ENCODE measurements at regions not wholly inside any gene's neighbourhood (a gene's known extent, or its start where the extent isn't known, plus 50 kb on each side); places are given as distances from the start of the nearest gene placed in this dataset.

DNA sequence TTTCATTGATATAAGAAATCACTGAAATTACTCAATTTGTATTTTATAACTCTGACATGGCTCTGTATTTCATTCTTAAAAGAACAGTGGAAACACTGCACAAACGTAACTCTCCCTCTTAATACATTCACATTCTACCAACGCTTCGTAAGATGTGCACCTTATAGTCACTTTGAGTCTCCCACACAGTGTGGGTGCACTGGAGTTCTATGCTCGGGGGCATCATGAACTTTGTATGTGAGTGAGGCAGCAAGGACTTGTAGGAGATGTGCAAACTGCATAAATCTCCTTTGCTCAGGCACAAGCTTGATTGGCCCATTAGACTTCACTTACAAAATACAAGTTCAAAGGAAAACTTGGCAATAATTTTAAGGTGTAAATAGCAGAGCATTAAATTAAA lies 2385.0 kb upstream of the TENM3 start:
- no peak for TF ChIP-seq ZNF274 (IDR thresholded peaks at IDR 0.05; ENCODE audit: low read depth, low read length)
- TF ChIP-seq YY1 (IDR thresholded peaks at IDR 0.05; ENCODE audit: insufficient read depth, insufficient read length) = no peak
- no peak for TF ChIP-seq SUZ12 (IDR thresholded peaks at IDR 0.05; ENCODE audit: extremely low read depth, insufficient read depth, insufficient read length)

Data from NT2/D1 (cell line).